Activated CD4-positive, alpha-beta T cell treated with anti-CD3 and anti-CD28 coated beads, Interleukin-2, amount 50 U/mL, for 24 hours (primary cell): ENCODE measurements at regions not wholly inside any gene's neighbourhood (a gene's known extent, or its start where the extent isn't known, plus 50 kb on each side); places are given as distances from the start of the nearest gene placed in this dataset.
"Not testable (repeated sequence)": the region's sequence is repeated elsewhere in the genome, so short reads cannot be mapped to it uniquely, and the experiment has no call there.

Experiments
- DNase-seq, 2 donors: peaks; one replicate each; pipeline ENCODE4 v3.0.0-alpha.2; 2020; ENCODE audit warnings: low read depth in 1 of 2, low spot score in 1 of 2

DNA sequence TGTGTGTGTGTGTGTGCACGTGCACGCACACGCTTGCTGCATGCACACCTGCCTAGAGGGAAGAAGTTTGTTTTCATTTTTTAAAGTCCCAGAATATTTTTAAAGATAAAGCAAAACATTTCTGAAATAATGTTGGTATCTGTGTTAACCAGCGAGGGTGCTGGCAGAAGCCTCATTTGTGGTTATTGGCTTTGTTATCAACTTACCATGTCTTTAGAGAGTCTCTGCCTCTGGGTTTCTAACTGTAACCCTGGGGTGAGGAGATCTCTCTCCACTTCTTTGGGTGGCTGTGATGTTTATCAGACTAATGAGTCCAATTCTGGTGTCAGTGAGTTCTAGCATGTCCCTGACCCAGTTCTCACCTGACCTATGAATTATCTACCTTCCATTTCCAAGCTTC, 927.6 kb upstream of the FANCL start:
- DNase-seq, result no peak

DNA sequence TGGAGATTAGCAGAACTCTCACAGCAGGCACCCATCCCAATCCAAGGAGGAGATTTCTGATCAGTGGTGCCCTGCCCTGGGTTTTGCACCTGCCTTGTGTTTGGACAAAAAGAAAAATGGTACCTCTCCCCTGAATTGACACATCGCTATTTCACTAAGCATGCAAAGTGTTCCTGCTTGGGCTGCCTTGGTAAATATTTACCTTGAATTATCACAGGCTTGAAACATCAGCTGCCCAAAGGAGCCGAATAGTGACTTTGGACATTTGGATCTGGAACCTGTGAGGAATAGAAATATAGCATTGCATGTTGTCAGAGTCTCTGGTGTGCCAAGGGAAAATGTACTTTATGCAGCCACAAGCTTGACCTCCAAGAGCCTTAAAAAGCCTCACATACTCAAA, 926.4 kb upstream of the FANCL start:
- DNase-seq, result no peak

DNA sequence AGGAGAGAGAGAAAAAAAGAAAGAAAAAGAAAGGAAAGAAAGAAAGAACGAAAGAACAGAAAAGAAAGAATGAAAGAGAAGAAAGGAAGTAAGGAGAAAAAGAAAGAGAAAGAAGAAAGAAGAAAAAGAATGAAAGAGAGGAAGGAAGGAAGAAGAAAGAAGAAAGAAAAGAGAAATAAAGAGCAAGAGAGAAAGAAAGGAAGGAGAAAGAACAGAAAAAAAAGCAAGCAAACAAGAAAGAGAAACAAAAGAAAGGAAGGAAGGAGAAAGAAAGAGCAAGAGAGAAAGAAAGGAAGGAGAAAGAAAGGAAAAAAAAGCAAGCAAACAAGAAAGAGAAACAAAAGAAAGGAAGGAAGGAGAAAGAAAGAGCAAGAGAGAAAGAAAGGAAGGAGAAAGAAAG, 916.8 kb upstream of the FANCL start:
- not testable (repeated sequence) for DNase-seq

DNA sequence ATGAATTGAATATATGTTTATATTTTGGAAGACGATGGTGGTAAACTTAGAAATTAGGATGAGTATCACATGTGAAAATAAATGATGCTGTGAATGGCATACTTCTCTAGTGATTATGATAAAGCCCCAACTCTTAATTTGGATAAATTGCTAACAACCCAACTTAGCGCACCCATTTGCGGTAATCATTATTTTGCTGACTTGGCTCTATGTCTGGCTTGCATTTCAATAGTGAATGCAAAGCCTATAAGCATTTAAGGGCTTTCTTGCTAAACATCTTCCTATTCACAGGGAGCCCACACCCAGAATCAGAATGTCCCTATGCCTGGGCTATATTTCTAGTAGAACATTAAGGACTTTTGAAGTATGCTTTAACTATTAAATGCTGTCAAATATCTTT, 910.7 kb upstream of the FANCL start:
- no peak for DNase-seq

DNA sequence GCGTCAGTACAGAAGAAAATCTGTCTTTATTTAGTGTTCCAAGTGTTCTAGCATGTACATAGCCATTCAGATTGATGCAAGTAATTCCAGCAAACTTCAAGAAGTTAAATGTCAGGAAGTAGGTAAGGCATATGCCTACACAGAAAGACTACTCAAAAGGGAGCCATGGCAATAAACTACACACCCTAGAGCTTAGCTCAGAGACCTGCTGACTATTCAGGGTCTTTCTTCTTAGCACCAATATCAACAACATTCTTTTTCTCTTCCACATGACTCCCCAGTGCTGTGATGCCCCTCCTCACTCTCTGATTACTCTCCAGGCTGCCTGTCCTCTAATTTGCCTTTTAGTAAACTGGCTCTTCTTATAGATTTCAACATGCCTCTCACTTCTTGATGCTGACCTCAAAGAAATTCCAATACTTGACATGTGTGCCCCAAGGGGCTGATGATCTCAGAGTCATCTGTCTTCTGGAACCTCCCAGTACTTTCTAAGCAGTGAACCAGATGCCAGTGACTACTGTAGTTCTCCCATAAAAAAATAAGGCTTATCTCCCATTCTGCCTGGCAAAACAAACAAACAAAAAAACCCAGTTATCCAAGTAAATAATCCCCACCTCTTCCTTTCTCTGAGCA, 909.2 kb upstream of the FANCL start:
- no peak for DNase-seq

DNA sequence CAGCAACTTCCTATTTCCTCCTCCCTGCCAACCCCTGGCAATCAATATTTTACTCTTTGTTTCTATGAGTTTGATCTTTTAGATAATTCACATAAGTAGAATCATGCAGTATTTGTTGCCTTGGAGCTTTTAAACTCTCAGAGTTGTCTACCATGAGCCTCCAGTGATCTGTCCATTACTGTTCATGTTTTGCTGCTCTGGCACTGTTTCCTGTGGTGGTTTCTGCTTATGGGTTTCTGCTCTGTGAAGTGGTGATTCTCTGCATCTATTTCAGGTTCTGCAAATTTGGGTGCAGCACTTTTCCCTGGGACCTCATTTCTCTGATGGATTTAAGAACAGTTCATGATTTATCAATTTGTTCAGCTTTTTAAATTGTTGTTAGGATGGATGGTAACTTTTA, 908.1 kb upstream of the FANCL start:
- DNase-seq, result no peak

DNA sequence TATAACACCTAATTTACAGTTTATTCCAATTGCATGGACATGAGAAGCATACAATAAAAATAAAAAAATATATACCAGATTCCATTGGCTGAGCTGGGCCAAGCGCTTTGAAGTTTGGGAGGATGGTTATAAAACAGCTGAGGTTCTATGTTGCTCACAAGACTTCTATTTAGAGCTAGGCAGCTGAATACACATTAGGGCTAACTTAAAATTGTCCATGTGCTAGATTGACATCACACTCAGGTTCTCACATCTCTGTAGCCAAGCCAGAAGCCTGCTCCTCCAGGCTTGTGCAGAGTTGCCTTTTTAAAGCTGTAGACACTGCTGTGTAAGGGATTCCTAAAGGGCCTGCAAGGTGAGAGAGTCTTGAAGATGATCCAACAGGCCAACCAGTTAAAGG, 871.1 kb upstream of the FANCL start:
- DNase-seq, result no peak

DNA sequence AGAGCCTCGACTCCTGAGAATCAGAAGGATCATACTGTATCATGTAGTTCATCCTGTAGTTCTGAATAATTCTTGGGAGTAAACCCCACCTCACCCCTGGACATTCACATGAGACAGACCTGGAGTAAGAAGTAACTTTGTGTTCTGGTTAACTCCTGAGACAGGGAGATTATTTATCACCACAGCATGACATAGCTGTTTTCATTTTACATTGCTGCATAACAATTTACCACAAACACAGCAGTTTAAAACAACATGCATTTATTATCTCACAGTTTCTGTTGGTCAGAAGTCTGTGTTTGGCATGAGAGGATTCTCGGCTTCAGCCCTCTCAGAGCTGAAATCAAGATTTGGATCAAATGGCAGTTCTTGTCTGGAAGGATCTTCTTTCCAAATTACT, 855.8 kb upstream of the FANCL start:
- no peak for DNase-seq

DNA sequence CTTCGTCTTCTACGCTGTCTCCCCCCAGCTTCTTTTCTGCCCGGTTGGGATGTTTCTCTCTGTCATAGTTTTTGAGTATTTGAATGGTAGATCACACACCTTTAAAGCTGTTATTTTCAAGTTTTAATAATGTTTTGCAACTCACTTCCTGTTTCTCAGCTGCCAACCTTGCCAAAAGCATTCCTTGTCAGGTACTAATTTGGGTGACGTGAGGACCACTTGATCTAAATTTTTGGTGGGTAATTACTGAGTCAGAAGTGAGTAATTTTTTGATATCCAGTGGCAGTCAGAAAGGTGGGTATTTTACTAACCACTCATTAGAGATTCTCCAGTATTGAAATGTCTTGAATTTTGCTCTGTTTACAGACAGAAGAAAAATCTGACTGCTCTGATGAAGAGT, 852.4 kb upstream of the FANCL start:
- DNase-seq, result no peak

DNA sequence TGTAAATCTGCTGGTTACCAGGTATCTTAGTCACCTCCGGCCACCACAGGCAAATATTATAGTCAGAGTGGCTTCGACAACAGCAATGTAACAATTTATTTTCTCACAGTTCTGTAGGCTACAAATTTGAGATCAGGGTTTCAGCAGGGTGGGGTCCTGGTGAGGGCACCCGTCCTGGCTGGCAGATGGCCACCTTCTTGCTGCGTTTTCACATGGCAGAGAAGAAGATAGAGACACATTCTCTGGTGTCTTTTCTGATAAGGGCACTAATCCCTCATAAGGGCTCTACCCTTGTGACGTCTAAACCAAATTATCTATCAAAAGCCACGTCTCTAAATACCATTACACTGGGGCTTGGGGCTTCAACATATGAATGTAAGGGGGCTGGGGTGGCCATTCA, 843.2 kb upstream of the FANCL start:
- no peak for DNase-seq

DNA sequence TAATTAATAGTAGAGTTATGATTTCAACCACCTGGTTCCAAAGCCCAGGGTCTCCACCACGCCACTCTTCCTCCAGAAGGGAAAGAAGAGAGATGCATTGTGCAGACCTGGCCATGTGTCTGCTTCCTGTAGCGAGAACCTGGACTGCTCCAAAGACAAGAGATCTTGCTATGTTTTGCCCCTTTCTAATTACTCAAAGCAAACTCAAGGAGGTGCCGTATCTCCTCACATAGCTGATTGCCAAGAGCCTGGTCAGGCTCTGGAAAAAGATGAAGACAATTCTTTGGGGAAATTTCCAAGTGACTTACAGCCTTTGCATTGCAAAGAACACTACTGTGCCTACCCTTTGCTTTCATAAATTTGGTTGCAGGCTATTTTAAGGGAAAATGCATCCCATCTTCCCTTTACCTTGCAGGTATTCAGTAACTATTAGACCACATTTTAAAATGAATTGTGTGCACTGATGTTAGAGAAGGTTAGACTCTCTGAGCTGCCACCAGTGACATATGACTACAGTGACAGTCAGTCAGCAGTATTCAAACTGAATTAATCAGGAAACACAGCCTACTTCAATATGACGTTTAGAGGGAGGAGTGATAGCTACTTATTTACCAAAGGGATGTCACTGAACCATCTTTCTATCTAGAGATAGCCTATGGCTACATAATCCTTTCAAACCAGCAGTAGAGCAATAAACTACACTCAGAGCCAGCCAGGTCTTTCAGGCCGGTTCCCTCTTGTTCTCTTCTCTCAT, 842.1 kb upstream of the FANCL start:
- no peak for DNase-seq

DNA sequence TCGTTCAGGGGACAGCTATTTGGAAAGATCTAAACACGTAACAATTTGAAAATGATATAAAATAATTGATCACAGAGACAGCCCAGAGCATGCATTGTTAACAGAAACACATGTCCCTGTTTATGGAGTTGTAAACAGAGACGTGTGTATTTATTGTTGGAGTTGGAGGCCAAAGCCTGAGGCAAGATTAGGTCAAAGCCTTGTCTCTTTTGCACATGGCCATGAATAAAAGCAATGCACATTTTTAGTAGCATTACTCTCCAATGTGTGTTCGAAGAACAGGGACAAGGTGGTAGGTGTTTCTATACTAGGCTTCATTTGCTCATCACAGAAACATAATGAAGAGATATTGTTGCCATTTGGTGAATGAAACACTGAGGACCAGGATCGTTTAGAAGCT, 841.5 kb upstream of the FANCL start:
- no peak for DNase-seq

DNA sequence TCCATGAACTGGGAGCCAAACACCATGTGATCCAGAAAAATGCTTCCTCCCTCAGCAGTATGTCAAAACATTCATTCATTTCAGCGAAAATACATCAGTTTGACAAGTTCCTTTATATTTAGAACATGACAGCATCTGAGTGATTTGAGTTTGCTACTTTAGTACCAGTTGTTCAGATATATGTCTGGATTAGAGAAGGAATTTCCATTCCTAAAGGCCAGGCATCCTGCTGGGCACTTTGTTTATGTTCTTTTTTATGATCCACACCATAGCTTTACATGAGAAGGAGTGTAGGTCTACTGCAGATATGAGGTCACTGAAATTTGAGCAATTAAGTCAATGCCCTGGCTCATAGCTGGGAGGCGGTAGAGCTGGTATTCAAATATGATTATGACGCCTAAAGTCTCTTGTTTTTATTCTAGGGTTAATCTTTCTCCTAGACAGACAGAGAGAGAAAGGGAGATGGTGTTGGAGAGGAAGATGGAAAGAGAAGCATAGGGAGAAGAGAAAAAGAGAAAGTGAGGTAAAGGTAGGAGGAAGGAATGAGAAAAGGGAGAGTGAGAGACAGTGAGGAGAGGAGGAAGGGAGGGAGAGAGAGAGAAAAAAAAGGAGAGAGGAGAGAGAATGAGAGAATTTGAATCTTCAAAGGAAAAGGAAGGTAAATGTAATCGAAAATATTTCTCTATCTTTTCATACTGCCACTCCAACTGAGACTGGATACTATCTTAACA, 839.5 kb upstream of the FANCL start:
- DNase-seq, result no peak

DNA sequence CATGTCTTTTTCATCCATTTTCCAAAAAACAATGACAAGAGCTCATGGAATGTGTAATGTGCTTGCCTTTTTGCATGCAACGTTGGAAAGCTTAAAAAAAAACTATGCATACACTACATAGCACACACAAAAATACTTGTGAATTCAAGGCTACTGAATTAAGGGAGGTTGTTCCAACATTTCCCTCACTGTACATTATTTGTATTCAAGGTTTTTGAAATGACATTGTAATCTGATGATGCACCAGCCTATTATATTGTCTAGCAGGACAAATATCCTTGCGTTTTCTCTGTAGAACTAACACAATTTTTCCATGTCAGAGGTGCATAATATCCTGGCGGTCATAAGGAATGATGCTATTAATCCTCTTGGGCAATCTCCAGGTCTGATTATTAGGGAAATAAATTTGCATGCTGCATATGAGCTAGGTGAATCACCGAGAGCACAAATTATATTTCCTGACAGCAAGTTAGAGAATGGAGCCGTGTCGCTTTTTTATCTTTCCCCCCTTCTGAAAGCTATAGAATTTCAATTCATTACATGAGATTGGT, 836.9 kb upstream of the FANCL start:
- no peak for DNase-seq

DNA sequence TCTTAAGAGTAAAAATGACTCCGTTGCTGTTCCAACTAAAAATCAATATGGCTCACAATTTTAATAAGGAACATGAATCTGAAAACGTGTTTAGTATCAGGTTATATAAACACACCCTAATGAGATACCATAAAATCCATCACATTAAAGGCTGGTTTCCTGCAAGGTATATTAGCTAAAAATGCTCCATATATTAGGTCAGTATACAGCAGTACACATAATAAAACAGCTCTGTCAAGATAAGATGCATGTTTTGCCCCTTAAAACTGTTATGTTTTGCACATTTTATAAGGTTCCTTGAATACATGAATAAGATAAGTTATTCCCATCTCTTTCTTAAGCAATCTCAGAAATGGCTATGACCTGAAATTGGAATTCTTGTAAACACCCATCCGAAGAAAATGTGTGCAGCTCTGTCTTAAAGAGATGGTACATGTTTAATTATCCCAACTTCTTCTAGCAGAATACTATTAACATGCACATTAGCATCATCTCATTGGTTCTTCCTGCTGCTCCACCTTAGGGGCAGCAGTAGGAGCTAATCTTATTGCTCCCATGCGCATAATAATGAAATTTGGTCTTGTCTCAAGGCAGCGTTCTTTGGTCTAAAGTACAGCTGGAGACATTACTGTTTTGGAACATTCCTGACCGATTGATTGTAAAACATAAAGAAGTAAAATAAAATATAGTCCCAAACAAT, 836.1 kb upstream of the FANCL start:
- no peak for DNase-seq

DNA sequence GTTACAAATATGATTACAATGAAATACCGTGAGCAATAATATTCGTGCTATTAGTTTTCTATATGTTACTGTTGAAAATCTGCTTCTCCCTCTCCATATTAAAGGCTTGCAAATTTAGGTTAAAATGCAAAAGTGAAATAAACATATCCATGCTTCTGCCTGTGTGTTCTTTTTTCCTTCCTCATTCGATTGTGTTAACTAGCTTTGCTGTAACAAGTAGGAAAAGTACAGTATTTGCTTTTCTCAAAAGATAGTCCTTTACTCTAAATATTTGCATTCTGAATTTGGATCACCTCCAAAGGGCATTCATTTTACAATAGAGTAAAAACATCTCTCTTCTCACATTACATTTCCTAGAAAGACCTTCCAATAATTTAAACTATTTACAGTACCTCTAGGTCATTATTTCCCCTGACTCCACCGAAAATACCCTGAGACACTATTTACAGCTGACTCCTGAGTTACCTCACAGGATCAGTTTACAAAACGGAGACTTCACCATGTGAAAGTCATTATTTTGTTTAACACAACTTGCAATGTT, 835.0 kb upstream of the FANCL start:
- DNase-seq, result no peak

DNA sequence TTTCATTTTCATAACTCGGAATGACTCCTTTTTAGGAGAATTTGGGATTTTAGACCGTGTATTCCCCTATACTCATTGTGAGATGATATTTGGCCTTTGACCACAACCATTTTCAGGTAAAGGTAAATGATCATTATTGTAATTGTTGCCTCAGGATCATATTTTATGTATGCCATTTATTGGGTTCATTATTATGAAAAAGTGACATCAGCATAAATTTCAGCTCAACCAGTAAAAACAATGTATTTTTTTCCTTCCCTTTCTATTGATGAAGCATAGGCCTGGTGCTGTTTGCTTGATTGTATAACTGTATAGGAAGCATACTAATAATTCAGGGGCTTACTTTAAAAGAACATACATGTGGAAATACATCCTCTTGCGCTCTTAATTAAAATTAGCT, 832.9 kb upstream of the FANCL start:
- no peak for DNase-seq

DNA sequence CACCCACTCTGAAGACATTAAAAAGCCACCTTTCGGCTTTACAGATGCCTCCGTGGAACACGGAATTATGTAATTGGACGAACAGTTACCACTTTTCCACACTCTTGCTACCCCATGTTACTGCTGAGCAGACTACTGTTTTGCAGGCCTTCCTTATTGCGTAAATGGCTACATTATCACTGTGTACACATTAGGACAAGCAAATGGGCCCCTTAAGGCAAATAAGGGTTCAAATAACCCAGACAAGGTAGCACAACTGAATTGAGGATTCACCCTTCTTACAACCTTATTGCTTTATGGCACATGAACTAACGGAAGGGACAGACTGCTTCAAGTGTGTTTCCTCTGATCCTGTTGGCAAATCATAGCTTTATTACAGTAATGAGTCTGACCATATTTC, 832.2 kb upstream of the FANCL start:
- no peak for DNase-seq

DNA sequence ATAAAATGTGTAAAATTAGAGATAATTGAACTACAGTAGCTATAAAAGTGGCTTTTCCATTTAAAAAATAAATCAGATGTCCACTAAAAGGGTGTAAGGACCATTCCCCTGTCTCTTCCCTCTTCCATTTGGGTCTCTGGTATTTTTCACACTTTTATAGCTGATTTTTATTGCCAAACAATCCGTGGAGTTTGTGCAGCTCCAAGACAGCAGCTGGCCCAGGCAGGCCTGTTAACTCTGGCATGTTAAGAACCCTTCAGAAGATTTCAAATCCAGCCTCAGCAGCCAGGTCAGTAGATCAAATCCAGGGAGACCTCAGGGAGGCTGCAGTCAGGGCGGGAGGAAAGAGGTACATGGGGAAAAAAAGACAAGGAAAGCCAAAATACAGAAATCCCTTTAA, 827.1 kb upstream of the FANCL start:
- no peak for DNase-seq

DNA sequence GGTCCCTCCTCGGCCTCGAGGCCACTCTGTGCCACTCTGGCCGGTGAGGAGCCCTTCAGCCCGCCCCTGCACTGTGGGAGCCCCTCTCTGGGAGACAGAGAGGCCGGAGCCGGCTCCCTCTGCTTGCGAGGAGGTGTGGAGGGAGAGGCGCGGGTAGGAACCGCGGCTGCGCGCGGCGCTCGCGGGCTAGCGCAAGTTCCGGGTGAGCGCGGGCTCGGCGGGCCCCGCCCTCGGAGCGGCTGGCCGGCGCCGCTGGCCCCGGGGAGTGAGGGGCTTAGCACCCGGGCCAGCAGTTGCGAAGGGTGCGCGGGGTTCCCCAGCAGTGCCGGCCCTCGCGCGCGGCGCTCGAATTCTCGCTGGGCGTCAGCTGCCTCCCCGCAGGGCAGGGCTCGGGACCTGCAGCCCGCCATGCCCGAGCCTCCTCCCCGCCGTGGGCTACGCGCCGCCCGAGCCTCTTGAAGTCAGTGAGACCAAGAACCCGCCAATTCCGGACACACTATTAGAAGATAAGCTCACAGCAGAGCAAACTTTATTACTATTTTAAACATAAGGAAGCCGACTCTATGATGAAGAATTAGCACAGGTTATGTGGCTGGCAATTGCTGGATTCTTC, 825.8 kb upstream of the FANCL start:
- no peak for DNase-seq
